ENCODE measurements at regions not wholly inside any gene's neighbourhood (a gene's known extent, or its start where the extent isn't known, plus 50 kb on each side); places are given as distances from the start of the nearest gene placed in this dataset.

DNA sequence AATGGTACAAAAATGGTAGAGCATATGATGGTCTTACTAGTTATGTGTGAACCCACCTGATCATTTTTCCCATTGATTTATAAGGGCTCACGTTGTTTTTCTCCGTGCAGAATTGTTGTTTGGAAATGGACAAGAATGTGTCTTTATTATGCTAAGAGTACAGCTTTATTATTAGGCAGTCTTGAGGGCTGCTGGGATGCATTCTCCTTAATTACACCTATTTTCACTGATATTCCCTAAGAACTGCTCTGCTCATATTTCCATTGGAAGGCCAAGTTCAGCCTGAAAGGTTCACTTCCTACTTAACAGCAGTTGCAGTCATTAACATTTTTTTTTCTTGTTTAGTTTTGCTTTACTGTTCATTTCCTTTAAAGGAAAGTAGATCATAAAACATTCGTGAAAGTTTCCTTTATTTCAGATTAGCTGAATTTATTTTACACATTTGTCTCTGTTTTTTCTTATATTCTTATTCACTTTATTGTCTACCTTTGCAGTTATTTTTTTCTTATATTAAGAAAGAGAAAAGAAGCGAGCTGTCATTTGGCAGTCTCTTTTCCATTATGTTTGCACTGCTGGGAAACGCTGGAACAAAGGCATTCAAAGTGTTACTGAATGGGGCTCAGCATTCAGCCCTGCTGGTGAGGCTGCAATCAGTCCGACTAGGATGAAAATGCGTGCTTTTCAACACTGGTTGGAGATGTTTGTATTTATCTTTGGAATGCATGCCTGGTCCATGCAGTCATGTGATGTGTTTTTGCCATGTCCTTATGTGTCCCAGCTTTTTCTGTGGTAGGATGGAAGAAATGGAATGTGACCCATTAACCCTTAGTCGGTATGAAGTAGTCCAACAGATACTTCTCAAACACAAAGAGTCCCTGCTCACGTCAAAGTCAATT, 602.7 kb upstream of the ZNF608 start:
- DNase-seq: peak; percentile 85

DNA sequence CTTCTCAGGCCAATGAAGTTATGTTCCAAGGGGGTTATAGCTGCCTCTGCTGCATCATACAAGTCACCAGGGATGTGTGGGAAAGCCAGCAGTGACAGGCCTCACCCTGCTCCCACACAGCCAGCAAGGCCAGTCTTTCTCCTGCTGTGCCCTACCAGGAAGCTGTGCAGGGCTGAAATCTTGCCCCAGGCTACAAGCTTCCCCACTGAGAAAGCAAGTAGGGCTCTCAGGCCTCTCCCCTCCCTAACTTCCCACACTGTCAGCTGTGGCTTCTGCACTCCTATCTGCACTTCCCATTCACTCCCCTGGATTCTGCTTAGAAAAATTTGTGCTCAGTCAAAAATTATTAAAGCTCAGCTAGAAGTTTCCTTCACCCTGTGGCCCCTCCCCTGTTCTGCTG, 611.2 kb upstream of the ZNF608 start:
- DNase-seq: peak; percentile 93

DNA sequence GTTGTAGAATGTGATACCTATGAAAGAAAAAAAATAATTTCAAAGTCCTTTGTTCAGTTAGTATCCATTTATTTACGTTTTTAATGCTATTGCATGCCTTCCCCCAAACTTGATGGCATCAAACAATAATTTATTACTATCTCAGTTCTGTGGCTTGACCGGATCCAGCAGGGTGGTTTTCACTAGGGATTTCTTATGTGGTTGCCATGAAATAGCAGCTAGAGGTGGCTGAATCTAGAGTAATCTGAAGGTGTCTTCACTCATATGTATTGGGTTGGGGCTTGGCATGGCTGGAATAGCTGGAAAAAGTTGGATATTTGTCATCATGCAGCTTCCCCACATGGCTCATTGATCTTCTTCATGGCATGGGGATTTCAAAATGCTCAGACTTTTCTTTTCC, 619.3 kb upstream of the ZNF608 start:
- no peak for DNase-seq

DNA sequence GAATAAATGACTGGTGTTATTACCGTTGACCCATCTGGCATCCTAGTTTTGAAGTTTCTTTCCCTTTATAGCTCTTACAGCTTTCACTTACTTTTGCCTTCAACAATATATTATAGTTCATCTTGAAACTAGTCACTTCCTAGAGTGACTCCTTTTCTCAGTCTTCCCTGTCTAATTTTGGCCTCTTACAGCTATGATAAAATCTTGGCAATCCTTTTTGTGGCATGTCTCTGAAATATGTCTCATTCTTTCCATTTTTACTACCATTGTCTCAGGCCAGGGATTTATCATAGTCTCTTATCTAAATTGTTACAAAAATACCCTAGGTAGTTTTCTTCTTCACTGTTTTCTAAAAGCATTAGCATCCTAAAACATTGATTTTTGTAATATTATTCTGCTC, 621.3 kb upstream of the ZNF608 start:
- DNase-seq: no peak

DNA sequence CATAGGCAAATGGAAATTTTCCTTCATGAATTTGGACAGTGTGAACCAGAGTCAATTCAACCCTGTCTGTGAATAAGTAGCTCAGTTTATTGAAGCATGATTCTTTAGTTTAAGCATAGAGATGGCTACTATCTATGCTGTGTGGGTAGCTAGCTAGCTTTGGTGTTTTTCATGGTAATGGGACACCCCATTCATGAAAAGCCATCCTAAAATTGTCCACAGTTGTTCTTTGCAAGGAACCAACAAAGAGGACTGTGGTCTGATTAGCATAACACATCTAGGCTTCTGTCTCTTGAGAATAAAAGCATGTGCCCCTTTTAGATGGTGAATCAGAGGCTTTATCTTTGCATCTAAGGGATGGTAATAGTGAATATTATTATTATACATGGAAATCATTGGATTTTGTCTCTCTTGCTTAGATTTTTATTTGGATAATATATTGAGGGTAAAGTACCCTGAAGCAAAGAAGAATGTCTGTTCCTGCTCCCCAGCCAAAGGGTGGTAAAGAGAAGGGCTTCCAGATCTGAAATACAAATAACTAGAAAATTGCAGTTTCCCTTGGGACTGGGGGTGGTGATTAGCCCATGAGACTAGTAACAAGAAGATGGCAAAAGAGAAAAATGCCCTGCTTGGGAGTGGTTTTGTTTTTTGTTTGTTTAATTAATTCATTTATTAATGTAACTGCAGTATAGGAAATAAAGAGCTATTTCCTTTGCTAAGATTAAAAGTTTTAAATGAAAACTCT, 624.2 kb upstream of the ZNF608 start:
- DNase-seq: peak; percentile 80

DNA sequence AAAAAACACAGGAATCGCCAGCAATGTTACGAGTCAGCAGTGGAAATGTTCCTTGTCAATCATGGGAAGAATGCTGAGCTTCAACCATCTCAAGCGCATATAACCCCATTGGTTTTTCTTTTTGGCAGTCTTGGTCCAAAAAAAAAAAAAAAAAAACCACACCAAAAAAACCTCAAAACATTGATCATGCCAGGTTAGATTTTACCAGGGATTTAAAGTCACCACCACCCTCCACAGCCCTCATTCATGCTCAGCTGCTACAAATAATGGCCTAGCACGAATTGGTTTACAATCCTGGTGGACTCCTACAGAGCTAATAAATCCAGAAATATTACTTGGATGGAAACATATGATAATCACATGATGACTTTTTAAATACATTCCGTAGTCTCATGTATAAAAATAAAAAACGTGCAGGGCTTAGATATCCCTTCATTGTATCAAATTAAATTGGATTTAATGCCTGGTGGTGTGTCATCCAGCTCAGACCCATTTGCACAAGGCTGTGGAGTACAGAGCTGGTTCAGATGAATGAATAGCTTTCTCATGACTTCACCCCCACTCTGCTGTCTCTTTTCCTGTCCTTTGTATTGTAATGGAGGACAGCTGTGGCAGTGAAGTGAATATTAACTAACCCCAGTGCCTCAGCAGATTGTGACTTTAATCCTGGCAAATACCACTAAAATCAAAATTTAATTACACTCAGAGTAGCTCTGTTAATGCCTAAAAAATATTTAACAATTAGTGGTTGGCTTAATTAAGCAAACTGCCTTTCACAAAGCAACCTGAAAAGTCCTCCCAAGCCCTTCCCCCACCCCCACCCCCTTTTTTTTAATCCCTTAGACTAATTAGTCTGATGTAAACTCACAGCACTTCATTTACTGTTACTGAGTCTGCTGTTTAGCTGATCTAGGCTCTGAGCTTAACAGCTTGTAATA, 626.5 kb upstream of the ZNF608 start:
- peak; percentile 97 for DNase-seq

DNA sequence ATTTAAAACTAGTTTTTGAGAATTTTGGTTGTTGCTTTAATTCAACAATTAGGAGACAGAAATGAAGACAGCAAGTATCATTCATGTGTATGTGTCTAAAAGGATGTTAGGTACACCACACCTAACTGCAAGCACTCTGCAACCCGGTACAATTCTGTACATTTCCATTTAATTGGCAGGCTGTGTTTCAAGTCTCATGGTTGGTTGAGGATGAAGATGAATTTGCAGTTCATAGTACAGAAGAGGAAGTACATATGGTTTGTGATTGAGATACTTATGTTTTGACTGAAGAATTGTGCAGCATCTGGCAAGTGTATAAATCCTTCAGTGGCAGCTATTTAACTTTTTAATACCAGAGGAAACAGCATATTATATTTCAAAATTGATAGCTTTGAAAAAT, 628.7 kb upstream of the ZNF608 start:
- peak; percentile 94 for DNase-seq

DNA sequence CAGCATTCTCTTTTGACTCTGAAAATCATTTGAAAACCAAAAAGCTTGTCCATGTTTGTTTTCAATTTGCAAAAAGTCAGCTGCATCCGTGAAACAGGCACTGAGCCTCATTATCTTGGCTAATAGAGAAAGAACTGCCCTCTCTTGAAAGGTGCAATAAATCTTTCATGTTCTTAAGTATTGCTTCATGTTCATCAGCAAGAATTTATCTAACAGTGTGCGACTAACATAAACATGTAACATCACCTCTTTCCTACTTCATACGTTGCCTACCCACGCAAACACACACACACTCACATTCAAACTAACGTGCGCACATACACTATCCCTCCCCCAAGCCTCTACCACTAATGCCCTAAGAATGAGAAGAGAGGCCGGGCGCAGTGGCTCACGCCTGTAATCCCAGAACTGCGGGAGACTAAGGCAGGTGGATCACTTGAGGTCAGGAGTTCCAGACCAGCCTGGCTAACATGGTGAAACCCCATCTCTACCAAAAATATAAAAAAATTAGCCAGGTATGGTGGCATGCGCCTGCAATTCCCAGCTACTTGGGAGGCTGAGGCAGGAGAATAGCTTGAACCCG, 629.7 kb upstream of the ZNF608 start:
- peak; percentile 85 for DNase-seq

DNA sequence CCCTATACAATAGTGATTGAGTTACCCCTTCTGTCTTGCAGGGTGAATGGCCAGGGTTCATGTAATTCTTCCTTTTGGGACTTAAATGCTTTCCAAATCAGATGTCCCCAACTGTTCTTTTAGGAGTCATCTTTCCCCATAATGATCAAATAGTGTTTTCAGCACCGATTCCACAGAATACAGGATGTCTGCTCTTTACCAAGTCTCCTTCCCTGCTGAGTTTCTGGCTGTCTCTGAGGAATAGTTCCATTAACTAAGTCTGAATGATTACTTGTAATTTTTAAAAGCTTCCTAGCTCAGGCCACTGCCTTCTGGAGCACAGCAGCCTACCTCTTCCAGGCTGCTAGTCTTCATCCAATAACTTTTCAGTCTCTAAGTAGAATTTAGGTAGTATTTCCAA, 630.7 kb upstream of the ZNF608 start:
- DNase-seq: peak; percentile 96

DNA sequence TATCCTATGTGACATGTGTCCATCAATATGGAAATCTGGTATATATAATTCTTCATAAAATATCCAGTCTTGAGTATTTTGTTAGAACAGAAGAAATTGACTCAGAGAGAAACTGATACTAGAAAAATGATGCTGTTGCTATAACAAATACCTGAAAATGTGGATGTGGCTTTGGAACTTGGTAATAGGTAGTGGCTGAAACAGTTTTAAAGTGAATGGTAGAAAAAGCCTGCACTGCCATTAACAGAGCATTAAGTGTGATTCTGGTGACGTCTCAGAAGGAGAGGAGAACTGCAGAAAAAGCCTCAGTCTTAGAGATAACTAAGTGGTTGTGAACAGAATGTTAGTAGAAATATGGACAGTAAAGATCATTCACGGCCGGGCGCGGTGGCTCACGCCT, 634.9 kb upstream of the ZNF608 start:
- no peak for DNase-seq

DNA sequence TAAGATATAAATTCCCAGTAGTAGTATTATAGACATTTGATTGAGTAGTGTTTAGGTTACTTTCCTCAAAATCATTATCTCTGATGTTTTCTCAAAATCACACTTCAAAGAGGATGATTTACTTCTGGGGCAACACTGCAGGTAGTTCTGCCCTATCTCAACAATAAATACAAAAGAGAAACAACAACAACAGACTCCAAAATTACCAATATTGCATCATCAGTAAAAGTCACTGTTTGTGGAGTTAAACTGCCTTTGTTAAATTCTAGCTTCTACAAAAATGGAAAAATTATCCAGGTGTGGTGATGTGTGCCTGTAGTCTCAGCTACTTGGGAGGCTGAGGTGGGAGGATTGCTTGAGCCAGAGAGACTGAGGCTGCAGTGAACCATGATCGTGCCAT, 637.6 kb upstream of the ZNF608 start:
- DNase-seq: no peak

DNA sequence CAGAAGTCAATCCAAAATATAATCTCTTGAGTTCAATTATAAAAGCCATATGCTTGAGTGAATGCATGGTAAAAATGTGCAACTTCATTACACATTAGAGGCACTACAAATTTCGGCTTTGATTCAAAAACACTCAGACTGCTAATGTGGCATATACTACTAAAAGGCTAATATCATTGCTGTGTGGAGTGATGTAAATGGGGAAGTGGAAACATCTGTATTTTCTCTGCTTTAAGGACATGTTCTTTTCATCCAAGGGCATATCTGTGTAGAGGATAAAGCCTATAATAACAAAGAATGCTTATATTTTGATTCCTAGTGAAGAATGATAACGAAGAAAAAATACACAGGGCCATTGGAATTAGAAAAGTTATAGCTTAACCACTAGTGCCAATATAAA, 643.9 kb upstream of the ZNF608 start:
- no peak for DNase-seq

DNA sequence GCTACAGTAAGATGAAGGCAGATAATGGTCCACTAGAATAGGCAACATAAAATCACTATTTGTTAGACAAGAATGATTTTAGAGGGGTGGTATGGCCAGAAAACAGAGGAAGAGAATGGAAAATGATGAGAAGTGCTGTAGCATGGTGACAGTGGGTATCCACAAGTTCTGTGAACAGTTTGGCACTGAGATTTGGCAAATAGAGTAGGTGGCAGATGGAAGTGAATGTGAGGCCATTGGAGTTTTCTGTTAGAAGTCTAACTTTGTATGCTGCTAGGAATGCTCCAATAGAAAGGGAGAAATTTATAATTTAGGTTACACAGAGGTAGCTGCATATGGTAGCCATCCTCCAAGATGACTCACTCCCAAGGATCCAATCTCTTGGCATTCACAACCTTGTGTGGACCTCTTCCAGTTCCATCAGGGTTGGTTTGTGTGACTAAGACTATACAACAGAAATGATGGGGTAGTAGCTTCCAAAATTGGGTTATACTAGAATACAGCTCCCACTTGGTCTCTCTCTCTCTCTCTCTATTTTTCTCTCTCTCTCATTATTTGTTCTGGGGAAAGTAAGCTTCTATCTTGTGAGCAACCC, 646.9 kb upstream of the ZNF608 start:
- DNase-seq: no peak

DNA sequence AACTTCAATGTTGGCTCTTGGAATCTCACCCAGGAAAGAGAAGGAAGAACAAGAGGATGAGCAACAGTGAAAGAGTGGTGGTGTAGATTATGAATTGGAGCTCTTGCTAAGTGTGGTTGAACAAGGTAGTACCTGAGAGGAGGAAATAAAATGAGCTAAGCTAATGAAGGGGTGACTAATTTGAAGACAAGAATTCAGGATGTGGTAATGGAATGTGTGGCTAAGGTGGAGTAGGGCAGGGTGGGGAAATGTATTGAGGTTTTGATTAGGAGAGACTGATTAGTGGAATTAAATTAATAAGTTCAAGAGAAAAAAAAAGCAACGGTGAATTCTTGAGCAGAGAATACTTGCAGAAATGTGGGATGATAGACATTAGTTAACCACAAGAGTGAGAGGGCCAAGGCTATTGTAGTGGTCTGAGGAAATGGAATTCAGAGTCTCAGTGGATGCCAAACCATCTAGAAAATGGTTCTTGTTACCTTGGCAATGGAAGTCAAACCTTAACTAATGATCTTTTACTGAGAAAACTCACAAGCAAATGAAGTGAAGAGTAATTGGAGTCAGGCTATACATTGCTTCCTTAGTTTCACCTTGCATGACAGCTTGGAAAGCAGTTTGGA, 648.3 kb upstream of the ZNF608 start:
- DNase-seq: no peak

DNA sequence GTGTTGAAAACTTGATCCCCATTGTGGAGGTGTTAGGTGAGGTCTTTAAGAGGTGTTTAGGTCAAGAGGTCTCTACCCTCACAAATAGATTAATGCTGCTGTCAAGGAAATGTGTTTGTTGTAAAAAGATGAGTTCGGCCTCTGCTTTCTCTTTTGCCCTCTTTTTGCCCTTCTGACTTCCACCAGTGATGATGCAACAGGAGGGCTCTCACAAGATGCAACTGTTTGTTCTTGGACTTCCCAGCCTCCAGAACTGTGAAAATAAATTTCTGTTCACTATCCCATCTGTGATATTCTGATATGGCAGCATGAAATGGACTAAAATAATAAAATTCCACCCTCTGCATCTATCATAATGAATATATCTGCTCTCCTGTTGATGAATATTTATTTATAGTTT, 650.0 kb upstream of the ZNF608 start:
- DNase-seq: no peak

DNA sequence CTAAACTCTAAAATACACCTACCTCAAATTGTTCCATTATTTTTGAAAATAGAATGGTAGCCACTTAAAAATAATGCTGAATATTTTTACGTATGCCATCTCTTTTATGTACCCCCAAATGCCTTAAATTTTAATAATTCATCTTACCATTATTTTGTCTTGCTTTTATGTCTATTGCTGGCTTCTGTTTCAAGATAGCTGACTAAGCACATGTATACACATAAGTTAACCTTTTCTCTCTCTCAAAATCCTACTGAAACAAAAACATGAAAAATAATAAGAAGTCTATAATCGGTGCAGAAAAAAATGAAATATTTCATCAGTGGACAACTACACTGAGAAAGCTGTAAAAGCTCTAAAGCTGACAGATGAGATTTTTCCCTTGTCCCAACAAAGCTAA, 652.0 kb upstream of the ZNF608 start:
- no peak for DNase-seq

DNA sequence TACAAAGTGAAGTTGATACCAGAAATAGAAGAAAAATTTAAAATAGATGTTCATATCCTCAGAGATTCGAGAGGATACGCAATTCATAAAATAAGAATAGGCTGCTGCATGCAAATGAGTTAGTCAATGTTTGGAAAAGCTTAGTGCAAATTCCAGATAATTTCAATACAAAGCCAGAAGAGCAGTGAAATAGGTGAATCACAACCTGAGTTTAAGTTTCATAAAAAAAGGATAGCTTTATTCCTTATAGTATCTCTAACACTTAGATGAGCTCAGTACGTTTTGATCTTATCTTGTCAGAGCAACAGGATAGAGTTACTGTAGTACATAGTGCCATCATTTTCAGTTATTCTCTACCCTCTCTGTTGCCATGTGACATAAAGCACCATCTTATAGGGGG, 653.4 kb upstream of the ZNF608 start:
- no peak for DNase-seq

DNA sequence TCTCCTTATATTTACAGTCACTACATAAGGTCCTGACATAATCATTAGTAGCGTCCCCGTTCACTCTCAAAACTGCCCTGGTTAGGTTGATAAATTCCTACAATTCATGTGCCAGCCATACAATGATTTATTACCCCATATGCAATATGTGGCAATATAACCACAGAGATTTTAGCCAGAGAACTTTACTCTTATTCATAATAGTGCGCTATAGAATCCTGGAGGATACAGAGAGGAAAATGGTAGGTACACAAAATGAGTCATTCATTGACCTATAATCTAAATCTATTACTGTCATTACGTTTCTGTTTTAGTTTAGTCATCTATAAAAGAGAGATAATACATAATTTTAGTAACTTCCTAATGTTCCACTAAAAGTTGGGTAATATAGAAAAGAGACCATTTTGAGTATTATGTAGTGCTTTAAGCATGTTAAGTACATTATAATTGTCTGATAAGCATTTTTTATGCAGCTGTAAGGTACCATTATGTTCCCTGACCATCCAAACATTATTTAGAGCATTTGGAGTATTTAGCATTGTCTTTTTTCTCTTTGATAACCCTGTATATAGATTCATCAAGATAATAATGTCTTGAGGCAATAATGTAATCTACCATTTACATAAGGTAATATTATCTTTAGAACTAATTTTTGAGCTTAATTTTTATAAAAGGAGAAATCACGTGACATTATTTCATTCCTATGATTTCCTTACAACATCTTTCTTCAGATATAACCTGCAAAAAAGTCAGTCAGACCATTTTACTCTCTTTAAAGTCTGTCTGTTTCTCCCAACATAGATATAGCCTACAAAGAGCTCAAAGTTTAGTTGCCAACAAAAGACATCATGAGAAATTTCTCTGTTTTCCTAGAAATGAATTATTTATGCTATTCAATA, 655.5 kb upstream of the ZNF608 start:
- peak; percentile 89 for DNase-seq

DNA sequence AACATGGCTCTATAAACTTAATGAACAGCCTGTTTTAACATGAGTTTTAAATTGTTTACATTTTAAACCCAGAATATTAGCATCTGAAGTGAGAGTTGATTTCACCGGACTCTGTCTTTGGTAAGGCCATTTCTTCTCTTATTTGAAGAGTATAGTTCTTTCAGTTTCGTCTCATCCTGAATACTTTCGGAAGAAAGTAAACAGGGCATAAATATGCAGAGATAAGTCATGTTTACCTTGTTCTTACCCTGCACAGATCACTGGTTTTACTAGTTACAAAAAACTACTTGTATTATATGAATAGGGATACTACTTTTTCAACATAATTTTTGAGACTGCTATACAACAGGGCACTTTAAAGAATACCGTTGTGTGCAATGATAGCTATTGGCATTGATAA, 656.3 kb upstream of the ZNF608 start:
- no peak for DNase-seq

DNA sequence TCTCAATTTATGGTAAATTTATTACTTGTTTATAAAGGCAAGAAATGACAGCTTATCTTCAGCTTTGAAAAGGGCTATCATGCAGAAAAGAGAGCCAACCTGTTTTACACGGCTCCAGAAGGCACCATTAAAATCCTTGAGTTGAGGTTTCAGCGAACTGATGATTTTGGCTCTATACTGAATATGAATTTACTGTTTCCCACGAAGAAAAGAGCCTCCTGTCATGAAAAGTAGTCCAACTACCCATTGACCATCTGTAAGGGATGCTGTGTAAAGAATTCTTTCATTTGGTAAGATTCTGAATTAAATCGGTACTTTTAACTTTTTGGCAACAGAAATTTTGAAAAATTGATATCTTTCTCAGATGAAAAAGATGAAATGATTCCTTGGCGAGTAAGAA, 657.6 kb upstream of the ZNF608 start:
- no peak for DNase-seq
